Heart left ventricle (tissue), 13 donors: ENCODE measurements at regions not wholly inside any gene's neighbourhood (a gene's known extent, or its start where the extent isn't known, plus 50 kb on each side); places are given as distances from the start of the nearest gene placed in this dataset.

ENCODE experiments used
- POLR2A ChIP-seq, 2 donors: fragments of 450-650 bp; IDR thresholded peaks; one replicate each; pipeline ENCODE4 v1.6.1; 2017; ENCODE audit warnings: antibody characterized with exemption in 2 of 2, mild to moderate bottlenecking in 2 of 2, moderate library complexity in 2 of 2
- TF ChIP-seq, protein P1 (sequence below), 12 donors: fragments of 200-600 bp; sonication (generic) in 4 of 12; IDR thresholded peaks; one replicate each; pipeline versions ENCODE4 v1.5.0 to v1.8.0; 2018 to 2022; ENCODE audit warnings: antibody characterized with exemption in 12 of 12, mild to moderate bottlenecking in 5 of 12
- donor health status: ischemic (EF 13 %, LVEDD 7.1; RV severe dilation, severe dysfunction).
- donor health status: DM: no; HTN: yes; CAD: no.
- donor health status: DM: no; HTN: no; CAD: no.
- donor health status: ischemic (EF 25% LVEDD 6.9; RV normal size, moderate dysfunction).
- donor health status: ischemic (EF 25% LVEDD 5.7; RV mildly dilated, moderate dysfunction).
- donor health status: ischemic (EF 35%, LVEDD 5.7; RV mildly dilated, moderate dysfunction).
- donor health status: nonischemic (EF 11% LVEDD 7.7; RV severe dilation, severe dysfunction).
- donor health status: DM: yes; HTN: yes; CAD: no.
- donor health status: PGD.
- donor health status: ischemic (EF 29% LVEDD 5.4; RV normal size, mild dysfunction).
- donor health status: nonischemic (EF 23%, LVEDD 6.1; RV moderate dilation, normal function).

DNA sequence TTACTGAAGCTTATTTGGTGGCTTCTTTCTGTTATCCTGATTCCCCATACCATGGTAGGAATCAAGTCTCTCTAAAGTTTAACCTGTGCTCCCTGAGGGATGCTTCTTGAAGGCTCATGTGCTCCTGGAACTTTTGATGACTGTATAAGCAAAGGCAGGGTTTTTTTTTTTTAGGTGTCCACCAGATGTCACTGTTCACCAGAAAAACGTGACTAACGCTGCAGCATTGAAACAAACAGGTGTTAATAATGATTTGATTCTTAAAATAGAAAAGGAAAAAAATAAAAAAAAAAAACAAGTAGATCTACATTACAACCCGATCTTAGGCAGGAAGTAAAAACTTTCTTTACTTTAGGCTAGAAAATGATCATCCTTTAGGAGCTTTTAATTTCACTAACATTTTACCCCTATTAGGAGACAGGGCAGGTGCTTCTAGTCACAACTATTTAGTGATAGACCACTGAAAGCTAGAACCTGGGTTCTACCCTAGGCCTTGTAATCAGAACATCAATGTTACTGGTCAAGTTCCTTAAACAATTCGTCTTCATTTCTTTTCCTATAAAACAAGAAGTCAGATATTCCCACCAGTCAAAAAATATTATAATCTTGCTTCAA is 223.0 kb downstream of the PLA2G4A start:
- TF ChIP-seq, protein P1, sequence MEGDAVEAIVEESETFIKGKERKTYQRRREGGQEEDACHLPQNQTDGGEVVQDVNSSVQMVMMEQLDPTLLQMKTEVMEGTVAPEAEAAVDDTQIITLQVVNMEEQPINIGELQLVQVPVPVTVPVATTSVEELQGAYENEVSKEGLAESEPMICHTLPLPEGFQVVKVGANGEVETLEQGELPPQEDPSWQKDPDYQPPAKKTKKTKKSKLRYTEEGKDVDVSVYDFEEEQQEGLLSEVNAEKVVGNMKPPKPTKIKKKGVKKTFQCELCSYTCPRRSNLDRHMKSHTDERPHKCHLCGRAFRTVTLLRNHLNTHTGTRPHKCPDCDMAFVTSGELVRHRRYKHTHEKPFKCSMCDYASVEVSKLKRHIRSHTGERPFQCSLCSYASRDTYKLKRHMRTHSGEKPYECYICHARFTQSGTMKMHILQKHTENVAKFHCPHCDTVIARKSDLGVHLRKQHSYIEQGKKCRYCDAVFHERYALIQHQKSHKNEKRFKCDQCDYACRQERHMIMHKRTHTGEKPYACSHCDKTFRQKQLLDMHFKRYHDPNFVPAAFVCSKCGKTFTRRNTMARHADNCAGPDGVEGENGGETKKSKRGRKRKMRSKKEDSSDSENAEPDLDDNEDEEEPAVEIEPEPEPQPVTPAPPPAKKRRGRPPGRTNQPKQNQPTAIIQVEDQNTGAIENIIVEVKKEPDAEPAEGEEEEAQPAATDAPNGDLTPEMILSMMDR (IDR thresholded peaks at IDR 0.05), result peak; percentile 27 to 61 (median 37)
- TF ChIP-seq POLR2A (IDR thresholded peaks at IDR 0.05), result no peak
